GM12892 (cell line): ENCODE measurements at regions not wholly inside any gene's neighbourhood (a gene's known extent, or its start where the extent isn't known, plus 50 kb on each side); places are given as distances from the start of the nearest gene placed in this dataset.

Experiments used
- POLR2A ChIP-seq: IDR thresholded peaks from 2 replicates; pipeline ENCODE4 v1.6.1; 2011; ENCODE audit warnings: low read depth, low read length, control low read depth
- TAF1 ChIP-seq: IDR thresholded peaks from 2 replicates; pipeline ENCODE4 v1.6.1; 2011; ENCODE audit warnings: low read depth, mild to moderate bottlenecking, control low read depth, low read length, borderline replicate concordance

GRCh38 chr6:112501705-112502104, 154.6 kb downstream of the RFPL4B start:
- TF ChIP-seq POLR2A, result no peak
- no peak for TF ChIP-seq TAF1
